GM19351 (cell line): ENCODE measurements at regions not wholly inside any gene's neighbourhood (a gene's known extent, or its start where the extent isn't known, plus 50 kb on each side); places are given as distances from the start of the nearest gene placed in this dataset.
A peak's percentile ranks its signal among the peaks of the same experiment; 100 is the strongest.

Experiments used
- ATAC-seq: cut with Tn5 transposase; IDR thresholded peaks from one replicate; pipeline ENCODE4 v1.9.1; 2021; ENCODE audit warnings: mild to moderate bottlenecking, moderate library complexity; ENCODE audit not compliant: unreplicated experiment

- no peak for ATAC-seq
Measured at GRCh38 chr1:4010814-4011605, 110.9 kb upstream of the C1orf174 start.

- ATAC-seq: no peak
Measured at GRCh38 chr1:4016351-4017130, 116.5 kb upstream of the C1orf174 start.

- ATAC-seq: no peak
Measured at GRCh38 chr1:4017636-4018365, 117.7 kb upstream of the C1orf174 start.

- ATAC-seq: no peak
Measured at GRCh38 chr1:4018466-4019146, 118.5 kb upstream of the C1orf174 start.

DNA sequence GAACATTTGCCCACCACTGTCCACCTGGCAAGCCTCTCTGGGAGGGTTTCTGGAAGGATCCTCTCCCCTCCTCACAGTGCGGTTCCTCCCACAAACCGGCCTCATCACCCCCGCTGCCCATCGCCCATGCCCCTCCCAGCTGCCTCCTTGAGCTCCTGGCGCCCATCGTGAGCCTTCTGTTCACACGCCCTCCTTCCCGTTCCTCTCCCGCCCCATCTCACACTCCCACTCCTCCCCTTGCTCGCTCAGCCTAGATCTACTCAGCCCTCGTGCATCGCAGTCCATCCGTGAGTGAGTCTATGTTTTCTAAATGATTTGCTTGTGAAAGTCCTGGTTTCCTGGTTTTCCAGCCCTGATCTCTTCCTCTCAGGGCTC is 119.1 kb upstream of the C1orf174 start:
- ATAC-seq: no peak

- no peak for ATAC-seq
Measured at GRCh38 chr1:4019606-4020331, 119.7 kb upstream of the C1orf174 start.

DNA sequence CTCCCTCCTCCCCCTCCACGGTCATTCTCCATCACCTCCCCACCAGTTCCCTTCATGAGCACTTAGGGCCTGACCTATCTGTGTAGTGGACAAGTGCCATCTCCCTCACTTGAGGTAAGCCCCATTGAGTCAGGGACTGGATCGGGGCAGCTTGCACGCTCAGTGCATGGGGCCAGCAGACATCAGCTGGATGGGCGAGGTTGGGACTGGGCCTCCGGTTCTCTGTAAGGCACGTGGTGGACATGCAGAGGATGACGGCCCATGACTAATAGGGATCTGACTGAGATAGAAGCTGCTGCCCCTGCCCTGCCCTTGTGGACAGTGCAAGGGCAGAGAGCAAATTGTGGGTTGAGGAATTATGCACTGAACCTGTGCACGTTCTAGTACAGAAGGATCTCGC is 120.4 kb upstream of the C1orf174 start:
- ATAC-seq: no peak

- no peak for ATAC-seq
Measured at GRCh38 chr1:4021136-4021973, 121.3 kb upstream of the C1orf174 start.

- no peak for ATAC-seq
Measured at GRCh38 chr1:4021974-4022268, 121.8 kb upstream of the C1orf174 start.

GRCh38 chr1:4022715-4023114 is 122.6 kb upstream of the C1orf174 start:
- no peak for ATAC-seq

DNA sequence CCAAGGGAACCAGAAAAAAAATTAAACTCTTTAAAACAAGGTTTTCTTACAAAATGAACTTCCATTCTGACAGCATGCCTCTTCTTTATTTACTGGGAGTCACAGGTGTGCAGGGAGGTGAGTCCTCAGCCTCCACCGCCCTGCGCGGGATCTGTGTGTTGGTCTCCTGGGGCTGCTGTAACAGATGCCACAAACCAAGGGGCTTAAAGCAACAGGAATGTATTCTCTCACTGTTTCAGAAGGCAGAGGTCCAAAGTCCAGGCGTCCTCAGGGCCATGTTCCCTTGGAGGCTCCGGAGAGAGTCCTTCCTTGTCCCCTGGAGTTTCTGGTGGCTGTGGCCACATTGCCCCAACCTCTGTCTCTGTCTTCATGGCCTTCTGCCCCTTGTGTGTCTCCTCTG is 123.6 kb upstream of the C1orf174 start:
- no peak for ATAC-seq

- ATAC-seq: no peak
Measured at GRCh38 chr1:4024811-4025210, 124.7 kb upstream of the C1orf174 start.

- ATAC-seq: no peak
Measured at GRCh38 chr1:4025752-4026151, 125.7 kb upstream of the C1orf174 start.

- no peak for ATAC-seq
Measured at GRCh38 chr1:4027008-4027407, 126.9 kb upstream of the C1orf174 start.

DNA sequence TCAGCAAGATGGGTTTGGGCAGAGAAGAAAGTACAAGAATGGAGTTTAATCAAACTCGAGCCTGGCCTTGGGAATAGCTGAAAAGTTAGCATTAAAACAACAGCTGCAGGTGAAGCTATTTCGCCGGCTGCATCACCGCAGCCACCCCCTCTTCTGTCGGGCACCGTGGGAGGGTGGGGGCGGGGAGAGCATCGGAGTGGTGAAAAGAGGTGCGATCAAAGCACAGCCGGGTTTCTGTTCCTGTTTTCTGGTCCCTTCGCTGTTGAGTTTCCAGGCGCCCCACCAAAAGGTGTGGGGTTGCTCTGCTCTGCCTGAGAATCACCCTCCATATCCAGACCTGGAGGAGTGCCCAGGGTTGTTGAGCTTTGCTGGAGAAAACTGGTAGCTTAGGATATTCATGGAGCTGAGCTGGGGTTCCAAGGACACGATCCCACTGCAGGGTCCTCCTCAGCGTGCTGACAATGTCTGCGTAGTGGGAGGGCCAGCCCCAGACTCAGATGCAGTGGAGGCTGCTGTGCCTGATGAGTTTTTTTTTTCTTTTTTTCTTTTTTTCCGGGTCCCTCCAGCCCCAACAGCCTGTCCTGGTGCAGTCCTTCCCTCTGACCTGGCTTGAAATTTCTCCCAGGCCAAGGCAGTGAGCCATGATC is 127.5 kb upstream of the C1orf174 start:
- ATAC-seq: peak; percentile 73

- ATAC-seq: no peak
Measured at GRCh38 chr1:4028139-4028501, 128.0 kb upstream of the C1orf174 start.

DNA sequence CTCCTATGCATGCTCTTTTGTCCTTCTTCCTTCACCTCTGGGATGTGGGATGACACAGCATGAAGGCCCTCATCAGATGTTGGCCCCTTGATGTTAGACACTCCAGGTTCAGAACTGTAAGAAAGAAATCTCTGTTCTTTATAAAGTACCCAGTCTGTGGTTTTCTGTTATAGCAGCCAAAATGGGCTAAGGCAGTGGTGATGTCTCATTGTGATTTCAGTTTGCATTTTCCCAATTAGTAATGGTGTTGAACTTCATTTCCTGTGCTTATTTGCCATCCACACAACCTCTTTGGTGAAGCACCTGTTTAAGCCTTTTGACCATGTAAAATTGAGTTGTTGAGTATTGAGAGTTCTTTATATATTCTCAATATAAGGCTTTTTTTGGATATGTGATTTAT is 129.3 kb upstream of the C1orf174 start:
- no peak for ATAC-seq

DNA sequence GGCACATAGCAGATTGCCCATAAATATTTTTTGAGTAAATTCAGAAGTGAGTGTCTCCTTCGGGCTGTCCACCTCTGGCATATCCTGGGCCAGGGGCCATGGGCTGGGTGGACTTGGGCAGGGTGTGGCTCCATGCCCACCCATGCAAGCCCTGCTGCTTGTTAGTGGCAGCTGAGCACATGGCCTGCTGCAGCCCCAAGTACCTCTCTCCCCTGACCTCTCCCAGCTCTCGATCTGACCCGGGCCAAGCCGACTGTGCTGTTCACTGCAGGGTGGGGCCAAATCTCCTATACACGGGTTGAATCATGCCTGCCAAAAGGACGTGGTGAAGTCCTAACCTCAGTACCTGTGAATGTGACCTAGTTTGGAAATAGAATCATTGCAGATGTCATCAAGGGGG is 132.5 kb upstream of the C1orf174 start:
- ATAC-seq: no peak

DNA sequence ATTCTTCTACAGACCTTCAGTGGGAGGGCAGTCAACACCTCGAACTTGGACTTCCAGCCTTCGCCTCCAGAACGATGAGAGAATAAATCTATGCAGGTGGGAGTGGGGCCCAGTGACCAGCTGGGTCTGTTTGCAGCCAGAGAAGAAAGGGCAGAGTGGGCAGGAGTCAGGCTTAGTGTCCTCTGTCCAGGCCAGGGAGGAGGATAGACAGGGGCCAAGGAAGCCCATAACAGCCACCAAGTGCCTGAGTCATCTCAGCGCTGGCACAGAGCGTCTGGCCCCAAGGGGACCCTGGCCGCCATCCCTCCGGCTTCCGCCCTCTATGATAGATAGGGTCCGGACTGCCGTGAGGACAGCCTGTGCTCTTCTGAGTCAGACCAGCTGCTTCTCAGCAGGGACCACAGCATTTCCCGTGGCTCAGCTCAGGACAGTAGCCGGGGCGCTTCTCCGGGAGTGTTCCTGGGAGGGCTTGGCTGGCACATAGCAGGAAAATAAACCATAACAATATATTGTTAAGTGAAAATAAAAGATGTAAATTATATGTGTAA is 133.1 kb upstream of the C1orf174 start:
- ATAC-seq: no peak
